Activated T-cell treated with anti-CD3 and anti-CD28 coated beads, Interleukin-2, amount 50 U/mL, for 4 hours (primary cell): ENCODE measurements at regions not wholly inside any gene's neighbourhood (a gene's known extent, or its start where the extent isn't known, plus 50 kb on each side); places are given as distances from the start of the nearest gene placed in this dataset.
"Not testable (repeated sequence)": the region's sequence is repeated elsewhere in the genome, so short reads cannot be mapped to it uniquely, and the experiment has no call there.

ENCODE experiments used
- ATAC-seq, 2 donors: fragments of 200-7000 bp; cut with Tn5 transposase; one replicate each; pipeline ENCODE4 v1.10.0; 2021
- DNase-seq: peaks from one replicate; pipeline ENCODE4 v3.0.0-alpha.2; 2020
- H3K27me3 Mint-ChIP-seq: one replicate; pipeline ENCODE4 v1.8.0; 2021; ENCODE audit warnings: low read depth, mixed read lengths
- H3K36me3 Mint-ChIP-seq: one replicate; pipeline ENCODE4 v1.8.0; 2022; ENCODE audit warnings: mixed read lengths; ENCODE audit not compliant: insufficient read depth
- H3K4me1 Mint-ChIP-seq: one replicate; pipeline ENCODE4 v1.8.0; 2021; ENCODE audit warnings: low read depth, mixed read lengths
- H3K4me3 Mint-ChIP-seq: one replicate; pipeline ENCODE4 v1.8.0; 2021; ENCODE audit warnings: mild to moderate bottlenecking, moderate library complexity, mixed read lengths
- H3K9me3 Mint-ChIP-seq: one replicate; pipeline ENCODE4 v1.8.0; 2021; ENCODE audit warnings: mixed read lengths

DNA sequence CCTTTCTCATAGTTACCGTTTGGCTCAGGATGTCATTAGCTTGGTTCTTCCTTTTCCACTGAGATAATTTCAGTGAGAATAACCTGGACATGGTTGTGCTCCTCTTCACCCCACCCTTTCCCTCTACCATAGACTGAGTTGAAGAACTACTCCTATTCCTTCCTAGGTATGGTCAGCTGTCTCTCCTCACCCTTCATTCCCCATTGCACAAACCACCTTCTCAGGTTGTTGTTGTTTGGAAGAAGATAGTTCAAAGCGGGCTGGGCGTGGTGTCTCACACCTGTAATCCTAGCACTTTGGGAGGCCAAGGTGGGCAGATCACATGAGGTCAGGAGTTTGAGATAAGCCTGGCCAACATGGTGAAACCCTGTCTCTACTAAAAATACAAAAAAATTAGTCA is 168.0 kb upstream of the TBL1XR1 start:
- H3K36me3 Mint-ChIP-seq, H3K9me3 Mint-ChIP-seq, DNase-seq, ATAC-seq, H3K27me3 Mint-ChIP-seq, H3K4me3 Mint-ChIP-seq: not testable (repeated sequence)
- peaks cover 16% of the 10 kb centered on the region for H3K4me1 Mint-ChIP-seq

DNA sequence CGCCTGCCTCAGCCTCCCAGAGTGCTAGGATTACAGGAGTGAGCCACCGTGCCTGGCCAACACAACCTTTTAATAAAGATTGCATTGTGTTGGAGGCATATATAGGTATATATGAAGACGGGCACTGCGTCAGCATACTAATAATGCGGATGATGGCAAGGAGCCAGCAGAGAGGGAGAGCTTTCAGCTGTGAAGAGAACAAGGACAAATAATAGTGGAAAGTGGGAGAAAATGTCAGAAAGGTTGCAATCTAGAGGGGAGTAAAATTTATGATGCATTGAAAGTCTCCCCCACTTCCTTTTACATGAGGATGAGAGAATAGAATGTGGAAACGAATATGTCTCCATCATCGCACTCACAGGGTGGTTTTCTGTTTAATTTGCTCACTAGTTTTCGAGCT is 170.5 kb upstream of the TBL1XR1 start:
- no peaks in the 10 kb centered on the region for H3K9me3 Mint-ChIP-seq
- no peaks in the 10 kb centered on the region for H3K4me1 Mint-ChIP-seq
- H3K36me3 Mint-ChIP-seq = no peaks in the 10 kb centered on the region
- DNase-seq = no peak
- ATAC-seq = no peak
- H3K4me3 Mint-ChIP-seq = no peak overlapping the region
- H3K27me3 Mint-ChIP-seq = no peaks in the 10 kb centered on the region

DNA sequence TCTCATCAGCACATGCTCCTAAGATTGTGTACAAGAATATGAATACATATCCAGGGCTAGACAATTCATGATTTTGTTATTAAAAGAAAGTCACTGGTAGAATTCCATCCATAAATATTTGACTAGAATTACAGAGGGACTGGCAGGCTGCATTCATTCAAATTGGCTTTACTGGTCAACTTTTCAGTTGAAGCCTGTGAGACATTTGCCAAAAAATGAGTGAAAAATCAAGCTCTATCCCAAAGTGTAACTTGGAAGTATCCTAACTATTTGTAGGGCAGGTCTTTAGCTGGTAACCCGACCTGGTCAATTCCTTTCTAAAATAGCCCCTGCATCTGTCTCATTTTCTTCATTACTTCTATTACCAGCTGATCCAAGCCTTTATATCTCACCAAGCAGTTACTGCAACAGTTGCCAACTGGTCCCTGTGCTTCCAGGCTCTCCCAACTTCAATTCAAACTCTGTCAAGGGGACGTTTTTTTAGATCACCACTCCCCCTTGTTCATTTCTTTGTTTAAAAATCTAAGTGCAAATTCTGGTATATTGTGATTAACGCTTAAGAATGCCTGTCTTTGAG is 173.1 kb upstream of the TBL1XR1 start:
- DNase-seq (no peak), ATAC-seq (no peak)
- H3K4me1 Mint-ChIP-seq = no peaks in the 10 kb centered on the region
- no peaks in the 10 kb centered on the region for H3K27me3 Mint-ChIP-seq
- no peak overlapping the region for H3K4me3 Mint-ChIP-seq
- H3K36me3 Mint-ChIP-seq = no peaks in the 10 kb centered on the region
- no peaks in the 10 kb centered on the region for H3K9me3 Mint-ChIP-seq

DNA sequence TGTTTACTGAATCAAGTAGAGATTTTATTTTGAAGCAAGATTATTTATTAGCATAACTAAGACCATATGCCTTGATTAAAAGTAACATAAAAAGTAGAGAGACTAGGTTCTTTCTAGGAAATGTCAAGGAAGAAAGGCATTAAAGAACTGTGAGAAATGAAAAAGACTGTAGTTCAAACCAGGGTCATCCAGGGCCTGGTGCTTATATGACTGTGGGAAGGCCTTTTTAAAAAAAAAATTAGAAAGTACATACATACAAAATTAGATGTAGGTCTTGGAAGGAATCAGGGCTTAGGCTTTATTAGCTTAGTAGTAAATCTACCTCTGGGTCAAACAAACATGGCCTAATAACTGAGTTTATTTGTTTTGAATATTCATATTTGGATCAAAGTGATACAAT is 173.9 kb upstream of the TBL1XR1 start:
- Mint-ChIP-seq H3K27me3 (no peaks in the 10 kb centered on the region), H3K4me3 (no peak overlapping the region), H3K9me3 (no peaks in the 10 kb centered on the region)

DNA sequence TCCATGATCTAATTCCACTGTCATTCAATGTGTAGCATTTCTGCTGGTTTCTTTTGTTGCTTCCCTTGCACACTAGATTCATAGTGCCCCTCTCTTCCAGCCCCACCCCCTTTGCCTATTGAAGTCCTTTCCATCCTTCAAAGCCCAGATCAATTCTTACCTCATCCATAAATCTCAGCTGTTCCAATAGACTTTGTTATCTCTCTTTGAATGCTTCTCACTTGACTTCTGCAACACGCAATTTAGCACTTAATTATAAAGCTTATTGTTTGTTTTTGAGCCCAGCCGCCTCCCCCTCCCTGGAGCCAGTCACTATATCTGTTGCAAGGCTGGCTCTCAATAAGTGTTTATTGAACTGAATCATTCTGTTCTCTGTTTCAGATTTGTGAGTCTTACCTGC is 174.6 kb upstream of the TBL1XR1 start:
- no peak for DNase-seq
- H3K27me3 Mint-ChIP-seq = no peaks in the 10 kb centered on the region
- no peaks in the 10 kb centered on the region for H3K4me1 Mint-ChIP-seq
- no peaks in the 10 kb centered on the region for H3K36me3 Mint-ChIP-seq
- no peak for ATAC-seq
- H3K4me3 Mint-ChIP-seq = no peak overlapping the region
- H3K9me3 Mint-ChIP-seq = no peaks in the 10 kb centered on the region

More for the DNA sequence above, 173.9 kb upstream of the TBL1XR1 start:
- ATAC-seq (no peak), DNase-seq (no peak)
- Mint-ChIP-seq H3K4me1 (no peaks in the 10 kb centered on the region), H3K36me3 (no peaks in the 10 kb centered on the region)

DNA sequence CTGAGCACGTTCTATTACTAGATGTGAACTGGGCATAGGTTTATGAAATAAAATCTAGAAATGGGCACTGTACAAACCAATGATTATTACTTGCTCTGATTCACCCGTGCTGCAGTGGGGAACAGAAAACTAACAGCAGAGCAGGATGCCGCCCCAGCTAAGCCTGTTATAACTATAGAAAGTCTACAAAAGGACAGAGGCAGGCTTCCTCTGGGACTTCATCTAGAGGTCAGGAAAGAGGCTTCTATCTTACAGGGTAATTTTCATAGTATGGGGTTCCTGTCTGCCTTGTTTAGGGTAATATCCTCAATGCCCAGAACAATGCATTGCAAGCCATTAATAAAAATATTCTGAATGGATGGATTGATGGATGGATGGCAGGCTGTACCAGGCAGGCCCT is 177.0 kb upstream of the TBL1XR1 start:
- ATAC-seq (no peak), DNase-seq (no peak)
- no peaks in the 10 kb centered on the region for H3K36me3 Mint-ChIP-seq
- no peak overlapping the region for H3K4me3 Mint-ChIP-seq
- no peaks in the 10 kb centered on the region for H3K9me3 Mint-ChIP-seq
- peaks cover 5% of the 10 kb centered on the region for H3K4me1 Mint-ChIP-seq
- H3K27me3 Mint-ChIP-seq = no peaks in the 10 kb centered on the region

DNA sequence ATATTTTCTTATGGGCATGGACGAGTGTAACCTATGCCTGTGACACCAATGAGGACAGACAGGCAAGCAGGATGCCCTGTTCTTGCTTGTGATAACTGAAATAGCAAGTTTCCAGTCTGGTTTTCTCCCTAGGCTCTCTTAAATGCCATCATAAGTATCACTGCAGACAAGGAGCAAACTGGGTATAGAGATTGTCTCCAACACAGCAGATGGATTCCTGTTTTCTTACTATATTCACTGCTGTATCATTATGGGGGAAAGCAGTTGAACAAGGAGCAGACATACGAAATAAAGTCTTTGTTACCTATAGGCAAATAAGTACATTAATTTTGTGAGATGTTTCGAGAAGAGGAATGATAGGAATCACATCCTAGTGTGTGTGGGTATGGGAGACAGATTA is 178.0 kb upstream of the TBL1XR1 start:
- no peaks in the 10 kb centered on the region for H3K36me3 Mint-ChIP-seq
- no peaks in the 10 kb centered on the region for H3K9me3 Mint-ChIP-seq
- H3K27me3 Mint-ChIP-seq = no peaks in the 10 kb centered on the region
- DNase-seq (no peak), ATAC-seq (no peak)
- H3K4me3 Mint-ChIP-seq = no peak overlapping the region
- peaks cover 5% of the 10 kb centered on the region for H3K4me1 Mint-ChIP-seq

DNA sequence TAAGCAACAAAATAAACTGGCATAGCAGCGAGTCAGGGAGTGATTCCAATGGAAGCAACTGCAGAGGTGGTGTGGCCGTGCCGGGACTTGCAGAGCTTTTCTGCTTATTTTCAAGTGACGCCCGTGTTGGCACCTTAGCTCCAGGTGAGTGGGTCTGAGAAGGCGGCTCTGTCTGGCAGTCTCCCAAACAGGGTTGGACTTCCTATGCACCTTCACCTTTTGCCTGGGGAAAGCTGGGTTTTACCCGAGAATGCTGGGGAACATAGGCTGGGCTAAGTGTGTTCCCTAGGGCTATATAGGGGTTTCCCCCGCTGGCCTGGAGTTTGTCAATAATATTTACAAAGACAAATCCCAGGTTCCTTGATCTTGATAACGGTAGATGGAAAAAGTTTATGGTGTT is 179.9 kb upstream of the TBL1XR1 start:
- Mint-ChIP-seq H3K4me1 (peaks cover 5% of the 10 kb centered on the region), H3K36me3 (no peaks in the 10 kb centered on the region), H3K27me3 (no peaks in the 10 kb centered on the region), H3K9me3 (peaks cover under 1% of the 10 kb centered on the region), H3K4me3 (no peak overlapping the region)
- DNase-seq (no peak), ATAC-seq (no peak)

DNA sequence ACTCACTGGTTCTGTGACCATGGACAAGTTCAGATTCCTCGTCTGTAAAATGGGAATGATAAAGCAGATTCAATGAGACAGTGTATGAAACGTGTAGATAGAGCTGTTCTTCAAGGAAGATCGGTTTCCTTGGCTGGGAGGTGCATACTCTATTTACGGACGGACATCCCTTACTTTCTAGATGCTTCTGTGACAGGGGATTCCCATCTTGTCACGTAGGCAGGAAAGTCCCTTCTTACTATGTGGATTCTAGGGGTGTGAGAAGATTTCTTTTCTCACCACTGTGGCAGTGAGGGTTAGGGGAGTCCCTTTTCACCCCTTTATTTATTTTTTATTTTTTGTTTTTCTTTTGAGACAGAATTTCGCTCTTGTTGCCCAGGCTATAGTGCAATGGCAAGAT is 180.9 kb upstream of the TBL1XR1 start:
- Mint-ChIP-seq H3K27me3 (no peaks in the 10 kb centered on the region), H3K4me1 (peaks cover 5% of the 10 kb centered on the region), H3K36me3 (no peaks in the 10 kb centered on the region), H3K4me3 (no peak overlapping the region), H3K9me3 (peaks cover 4% of the 10 kb centered on the region)
- DNase-seq (no peak), ATAC-seq (no peak)

DNA sequence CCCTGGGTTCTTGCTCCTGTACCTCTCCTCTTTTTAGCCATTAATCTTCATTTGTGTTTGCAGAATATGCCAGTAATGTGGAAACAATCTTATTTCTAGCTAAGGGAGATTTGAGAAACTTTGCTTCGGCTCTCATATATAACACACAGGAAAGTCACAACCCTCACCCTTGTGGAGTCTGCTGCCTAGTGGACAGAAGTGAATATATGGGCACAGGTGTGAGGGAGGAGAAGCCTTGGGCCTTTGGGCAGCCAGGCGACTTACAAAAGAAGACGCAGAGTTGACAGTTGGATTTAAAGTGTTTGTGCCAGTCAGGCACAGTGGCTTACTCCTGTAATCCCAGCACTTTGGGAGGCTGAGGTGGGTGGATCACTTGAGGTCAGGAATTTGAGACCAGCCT is 181.8 kb upstream of the TBL1XR1 start:
- Mint-ChIP-seq H3K9me3 (peaks cover 4% of the 10 kb centered on the region), H3K4me3 (no peak overlapping the region), H3K36me3 (no peaks in the 10 kb centered on the region), H3K27me3 (no peaks in the 10 kb centered on the region), H3K4me1 (peaks cover 5% of the 10 kb centered on the region)
- ATAC-seq (no peak), DNase-seq (no peak)

DNA sequence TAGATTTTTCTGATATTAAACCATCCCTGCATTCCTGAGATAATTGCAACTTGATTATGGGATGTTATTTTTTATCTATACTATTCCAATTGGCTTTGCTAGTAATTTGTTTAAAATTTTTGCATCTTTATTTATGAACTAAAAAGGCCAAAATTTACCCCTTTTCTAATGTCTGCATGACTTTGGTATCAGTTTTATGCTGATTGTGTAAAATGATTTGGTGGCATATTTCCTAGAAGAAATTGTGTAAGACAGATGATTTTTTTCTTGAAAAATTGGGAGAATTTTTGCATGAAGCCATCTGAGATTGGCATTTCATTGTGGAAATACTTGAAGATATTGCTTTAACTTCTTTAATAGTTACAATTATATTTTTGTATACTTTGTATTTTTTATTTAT is 183.8 kb upstream of the TBL1XR1 start:
- H3K4me3 Mint-ChIP-seq = no peak overlapping the region
- peaks cover 4% of the 10 kb centered on the region for H3K9me3 Mint-ChIP-seq
- no peak for DNase-seq
- H3K4me1 Mint-ChIP-seq = peaks cover 5% of the 10 kb centered on the region
- ATAC-seq = no peak
- H3K36me3 Mint-ChIP-seq = no peaks in the 10 kb centered on the region
- no peaks in the 10 kb centered on the region for H3K27me3 Mint-ChIP-seq

DNA sequence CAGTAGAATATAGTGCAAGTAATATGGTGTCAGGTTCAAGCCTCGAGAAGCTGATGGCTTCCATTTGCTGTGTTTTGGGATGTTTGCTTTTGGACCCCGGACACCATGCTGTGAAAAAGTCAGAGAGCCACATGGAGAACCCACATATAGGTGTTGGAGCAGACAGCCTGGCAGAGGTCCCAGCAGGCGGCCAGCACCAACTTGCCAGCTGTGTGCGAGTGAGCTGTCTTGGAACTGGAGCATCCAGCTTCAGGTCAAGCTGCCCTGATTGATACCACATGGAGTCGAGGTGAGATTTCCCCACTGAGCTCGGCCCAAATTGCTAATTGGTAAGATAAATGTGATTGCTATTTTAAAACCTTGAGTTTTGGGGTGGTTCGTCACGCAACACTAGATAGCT is 185.7 kb upstream of the TBL1XR1 start:
- Mint-ChIP-seq H3K4me1 (peaks cover 5% of the 10 kb centered on the region), H3K9me3 (peaks cover 10% of the 10 kb centered on the region), H3K4me3 (no peak overlapping the region), H3K27me3 (no peaks in the 10 kb centered on the region), H3K36me3 (no peaks in the 10 kb centered on the region)
- no peak for DNase-seq
- ATAC-seq = no peak

DNA sequence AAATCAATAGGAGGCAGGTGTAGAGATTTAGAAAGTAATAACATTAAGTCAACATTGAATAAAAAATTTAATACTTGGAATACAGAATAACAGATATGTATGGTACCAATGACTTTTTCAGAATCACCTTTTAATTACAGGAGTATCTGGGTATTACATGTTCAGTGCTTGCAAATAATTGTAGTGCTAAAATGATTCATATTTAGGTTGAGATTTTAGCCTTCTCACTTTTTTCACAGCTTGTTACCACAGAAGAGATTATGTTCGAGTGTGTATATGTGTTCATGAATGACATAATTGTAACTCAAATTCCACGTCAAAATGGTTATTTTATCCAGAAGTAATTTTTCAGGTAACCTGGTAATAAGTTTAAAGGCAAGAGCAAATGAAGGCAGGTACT is 187.9 kb upstream of the TBL1XR1 start:
- no peak for DNase-seq
- H3K27me3 Mint-ChIP-seq = no peaks in the 10 kb centered on the region
- ATAC-seq = no peak

DNA sequence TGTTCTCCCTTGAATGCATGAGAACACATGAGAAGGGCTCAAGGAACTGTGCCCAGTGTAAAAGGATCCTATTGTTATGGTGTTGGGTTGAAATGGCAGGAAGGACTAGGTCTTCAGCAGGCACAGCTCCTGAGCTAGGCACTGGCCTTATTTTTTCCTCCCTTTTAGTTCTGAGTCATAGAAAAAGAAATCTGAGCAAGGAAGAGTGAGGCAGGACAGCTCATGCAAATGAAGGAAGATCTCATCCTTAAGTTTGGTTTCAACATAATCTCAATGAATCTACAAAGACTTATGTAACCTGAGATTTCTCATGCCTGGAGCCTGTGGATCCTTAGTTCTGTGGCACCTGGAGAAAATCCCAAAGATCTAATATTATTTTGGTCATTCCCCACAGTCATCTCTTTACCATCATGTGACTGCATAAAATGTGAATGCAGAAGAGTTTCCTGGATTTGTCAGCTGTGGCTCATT is 188.6 kb upstream of the TBL1XR1 start:
- Mint-ChIP-seq H3K27me3 (no peaks in the 10 kb centered on the region), H3K4me1 (no peaks in the 10 kb centered on the region), H3K36me3 (no peaks in the 10 kb centered on the region), H3K9me3 (peaks cover 10% of the 10 kb centered on the region), H3K4me3 (no peak overlapping the region)
- no peak for DNase-seq
- no peak for ATAC-seq

More for the DNA sequence above, 187.9 kb upstream of the TBL1XR1 start:
- peaks cover 10% of the 10 kb centered on the region for H3K9me3 Mint-ChIP-seq
- H3K4me1 Mint-ChIP-seq = no peaks in the 10 kb centered on the region
- H3K36me3 Mint-ChIP-seq = no peaks in the 10 kb centered on the region
- no peak overlapping the region for H3K4me3 Mint-ChIP-seq

DNA sequence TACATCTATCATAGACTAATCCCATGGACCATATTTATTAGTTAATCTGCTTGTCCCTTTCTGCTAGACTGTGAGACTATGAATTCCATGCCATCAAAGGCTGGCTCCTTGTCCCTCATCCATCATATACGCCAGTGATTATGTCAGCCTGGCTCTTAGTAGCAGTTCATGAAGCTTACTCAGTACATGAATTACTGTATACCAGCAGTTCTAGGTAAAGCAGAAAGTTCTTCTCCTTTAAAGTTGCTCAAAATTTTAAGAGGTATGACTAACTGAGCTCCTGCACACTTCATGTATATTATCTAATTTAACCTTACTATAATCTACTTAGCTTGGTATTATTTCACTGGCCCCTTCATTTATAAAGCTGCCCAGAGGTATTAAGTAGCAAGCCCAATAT is 190.9 kb upstream of the TBL1XR1 start:
- Mint-ChIP-seq H3K36me3 (no peaks in the 10 kb centered on the region), H3K4me1 (no peaks in the 10 kb centered on the region), H3K4me3 (no peak overlapping the region), H3K27me3 (no peaks in the 10 kb centered on the region), H3K9me3 (peaks cover 6% of the 10 kb centered on the region)
- DNase-seq (no peak), ATAC-seq (no peak)
